Prostate gland (tissue), 2 donors: ENCODE measurements at regions not wholly inside any gene's neighbourhood (a gene's known extent, or its start where the extent isn't known, plus 50 kb on each side); places are given as distances from the start of the nearest gene placed in this dataset.

Source experiments
- DNase-seq: peaks from one replicate; pipeline ENCODE4 v3.0.0-alpha.2; 2019; ENCODE audit warnings: low spot score
- H3K27ac ChIP-seq, 2 donors: fragments of 200-600 bp; sonication (generic); 2 replicates each; pipeline ENCODE4 v1.5.1; 2017 to 2019
- H3K27me3 ChIP-seq: fragments of 200-600 bp; sonication (generic); replicated peaks from 2 replicates; pipeline ENCODE4 v1.5.1; 2019; ENCODE audit not compliant: insufficient read depth
- H3K36me3 ChIP-seq, 2 donors: fragments of 200-600 bp; sonication (generic); 1 replicate in 1 of 2; 2 replicates in 1 of 2; pipeline versions ENCODE4 v1.5.1 to v1.8.1; 2017 to 2019
- H3K4me1 ChIP-seq: fragments of 200-600 bp; sonication (generic); replicated peaks from 2 replicates; pipeline ENCODE4 v1.5.1; 2019
- H3K4me3 ChIP-seq, 2 donors: fragments of 200-600 bp; sonication (generic); 2 replicates each; pipeline ENCODE4 v1.5.1; 2017 to 2019
- H3K9me3 ChIP-seq: fragments of 200-600 bp; sonication (generic); 2 replicates; pipeline ENCODE4 v1.5.1; 2017
- CTCF ChIP-seq, 4 experiments: fragments of 200-600 bp in 2 of 4; fragments of 450-650 bp in 2 of 4; sonication (generic) in 2 of 4; IDR thresholded peaks; 1 replicate in 3 of 4; 2 replicates in 1 of 4; pipeline ENCODE4 v1.5.1; 2016 to 2019; ENCODE audit warnings: antibody characterized with exemption in 4 of 4, mild to moderate bottlenecking in 2 of 4, moderate library complexity in 2 of 4
- POLR2A ChIP-seq: fragments of 450-650 bp; IDR thresholded peaks from one replicate; pipeline ENCODE4 v1.6.1; 2016; ENCODE audit warnings: antibody characterized with exemption, mild to moderate bottlenecking
- POLR2AphosphoS5 ChIP-seq: sonication (generic); formaldehyde crosslinking; IDR thresholded peaks from one replicate; pipeline ENCODE4 v1.6.1; 2017; ENCODE audit warnings: antibody characterized with exemption
- WGBS: methylation state at CpG from one replicate; pipeline ENCODE4 v1.1.5; 2018; 5-methylcytosine and 5-hydroxymethylcytosine counted together
- intact Hi-C: fragments of 100-400 bp; cut with DNase I; formaldehyde crosslinking; loops from one replicate; pipeline ENCODE4 v1.14.2; 2022

GRCh38 chr6:91534614-91535013, 947.7 kb upstream of the MAP3K7 start:
- H3K27me3 ChIP-seq: no peaks in the 10 kb centered on the region
- no peak overlapping the region for H3K27ac ChIP-seq
- WGBS: 64% methylated on average over 2 of the region's 2 CpGs
- TF ChIP-seq POLR2AphosphoS5: no peak
- TF ChIP-seq CTCF (IDR thresholded peaks at IDR 0.05): no peak
- TF ChIP-seq POLR2A: no peak
- no peaks in the 10 kb centered on the region for H3K4me1 ChIP-seq
- intact Hi-C loops: no loop called here
- no peak overlapping the region for H3K4me3 ChIP-seq
- H3K36me3 ChIP-seq: no peaks in the 10 kb centered on the region
- H3K9me3 ChIP-seq: no peaks in the 10 kb centered on the region
- DNase-seq: no peak

- Histone ChIP-seq H3K27me3 (no peaks in the 10 kb centered on the region), H3K4me3 (no peak overlapping the region), H3K9me3 (no peaks in the 10 kb centered on the region), H3K36me3 (no peaks in the 10 kb centered on the region), H3K27ac (no peak overlapping the region), H3K4me1 (no peaks in the 10 kb centered on the region)
- no peak for TF ChIP-seq POLR2A
- no peak for TF ChIP-seq POLR2AphosphoS5
- TF ChIP-seq CTCF (IDR thresholded peaks at IDR 0.05): no peak
- intact Hi-C loops: no loop called here
- no peak for DNase-seq
- WGBS: 77% methylated on average over 3 of the region's 3 CpGs
Measured at GRCh38 chr6:91523511-91523910, 936.6 kb upstream of the MAP3K7 start.

GRCh38 chr6:91521999-91522398, 935.1 kb upstream of the MAP3K7 start:
- Histone ChIP-seq H3K36me3 (no peaks in the 10 kb centered on the region), H3K27me3 (no peaks in the 10 kb centered on the region), H3K27ac (no peak overlapping the region), H3K9me3 (no peaks in the 10 kb centered on the region), H3K4me1 (no peaks in the 10 kb centered on the region), H3K4me3 (no peak overlapping the region)
- intact Hi-C loops: no loop called here
- no peak for DNase-seq
- no peak for TF ChIP-seq POLR2AphosphoS5
- TF ChIP-seq POLR2A: no peak
- TF ChIP-seq CTCF (IDR thresholded peaks at IDR 0.05): no peak

- Histone ChIP-seq H3K36me3 (no peaks in the 10 kb centered on the region), H3K4me3 (no peak overlapping the region), H3K4me1 (no peaks in the 10 kb centered on the region), H3K9me3 (no peaks in the 10 kb centered on the region), H3K27me3 (no peaks in the 10 kb centered on the region), H3K27ac (peak overlapping the region in 1 of 2 donors; percentile 40)
- DNase-seq: peak; percentile 11
- intact Hi-C loops: no loop called here
- 23% methylated on average over 2 of the region's 2 CpGs for WGBS
- no peak for TF ChIP-seq POLR2A
- peak; percentile 38 for TF ChIP-seq POLR2AphosphoS5
- no peak for TF ChIP-seq CTCF (IDR thresholded peaks at IDR 0.05)
Measured at GRCh38 chr6:91509711-91510110, 922.8 kb upstream of the MAP3K7 start.

- DNase-seq: no peak
- H3K9me3 ChIP-seq: no peaks in the 10 kb centered on the region
- no peak overlapping the region for H3K27ac ChIP-seq
- no peaks in the 10 kb centered on the region for H3K4me1 ChIP-seq
- no peaks in the 10 kb centered on the region for H3K36me3 ChIP-seq
- WGBS: 91% methylated on average over 2 of the region's 2 CpGs
- TF ChIP-seq CTCF (IDR thresholded peaks at IDR 0.05) (no peak), POLR2AphosphoS5 (no peak)
- H3K4me3 ChIP-seq: no peak overlapping the region
- intact Hi-C loops: no loop called here
- H3K27me3 ChIP-seq: no peaks in the 10 kb centered on the region
Measured at GRCh38 chr6:91509039-91509438, 922.2 kb upstream of the MAP3K7 start.
